Stimulated activated CD4-positive, alpha-beta T cell treated with anti-CD3 and anti-CD28 coated beads, TNF-alpha, amount 100 ng/mL, for 4 hours (primary cell): ENCODE measurements at regions not wholly inside any gene's neighbourhood (a gene's known extent, or its start where the extent isn't known, plus 50 kb on each side); places are given as distances from the start of the nearest gene placed in this dataset.

Experiments
- DNase-seq, 3 experiments: peaks; one replicate each; pipeline ENCODE4 v3.0.0-alpha.2; 2020; ENCODE audit warnings: low read depth in 3 of 3

GRCh38 chr2:181380581-181380980 is 76.6 kb upstream of the ITGA4 start:
- no peak for DNase-seq

- DNase-seq = no peak
Measured at GRCh38 chr2:181384923-181385322, 72.3 kb upstream of the ITGA4 start.

GRCh38 chr2:181389524-181389923 is 67.7 kb upstream of the ITGA4 start:
- DNase-seq = no peak

GRCh38 chr2:181393472-181393871 is 63.7 kb upstream of the ITGA4 start:
- no peak for DNase-seq

GRCh38 chr2:181394741-181395437 is 62.3 kb upstream of the ITGA4 start:
- DNase-seq = no peak

- DNase-seq = no peak
Measured at GRCh38 chr2:181395851-181396250, 61.3 kb upstream of the ITGA4 start.

GRCh38 chr2:181396256-181397123 is 60.7 kb upstream of the ITGA4 start:
- no peak for DNase-seq

- no peak for DNase-seq
Measured at GRCh38 chr2:181397331-181397730, 59.9 kb upstream of the ITGA4 start.

GRCh38 chr2:181398000-181398399 is 59.2 kb upstream of the ITGA4 start:
- DNase-seq = no peak

GRCh38 chr2:181399027-181399426 is 58.2 kb upstream of the ITGA4 start:
- DNase-seq = no peak

- DNase-seq = no peak
Measured at GRCh38 chr2:181404472-181404871, 52.7 kb upstream of the ITGA4 start.

GRCh38 chr2:181407171-181407570 is 50.0 kb upstream of the ITGA4 start:
- DNase-seq = no peak
